Osteoblast (primary cell): ENCODE measurements at regions not wholly inside any gene's neighbourhood (a gene's known extent, or its start where the extent isn't known, plus 50 kb on each side); places are given as distances from the start of the nearest gene placed in this dataset.

ENCODE experiments used
- DNase-seq: peaks from one replicate; pipeline ENCODE4 v3.0.0; 2011; ENCODE audit warnings: low spot score, mixed read lengths; ENCODE audit not compliant: insufficient read length; ENCODE audit errors: missing footprints
- H2AFZ ChIP-seq: 2 replicates; pipeline ENCODE4 v1.6.0; 2011; ENCODE audit warnings: mild to moderate bottlenecking, low read length
- H3K27ac ChIP-seq: 2 replicates; pipeline ENCODE4 v1.5.1; 2011; ENCODE audit warnings: mild to moderate bottlenecking, low read depth, low read length, moderate library complexity
- H3K27me3 ChIP-seq: 2 replicates; pipeline ENCODE4 v1.6.0; 2012; ENCODE audit warnings: mild to moderate bottlenecking, control low read depth, inconsistent platforms, low read length, moderate library complexity; ENCODE audit not compliant: insufficient read depth
- H3K36me3 ChIP-seq: 2 replicates; pipeline ENCODE4 v1.5.1; 2011; ENCODE audit warnings: mild to moderate bottlenecking, low read length, control low read depth, moderate library complexity; ENCODE audit not compliant: insufficient read depth
- H3K4me1 ChIP-seq: 2 replicates; pipeline ENCODE4 v1.5.1; 2011; ENCODE audit warnings: mild to moderate bottlenecking, low read length, control low read depth, moderate library complexity; ENCODE audit not compliant: insufficient read depth
- H3K4me2 ChIP-seq: 2 replicates; pipeline ENCODE4 v1.6.0; 2011; ENCODE audit warnings: mild to moderate bottlenecking, low read length; ENCODE audit not compliant: insufficient read depth
- H3K4me3 ChIP-seq: fragments of 200-600 bp; sonication (generic); 3 replicates; pipeline ENCODE4 v1.5.1; 2012; ENCODE audit warnings: mild to moderate bottlenecking, low read length, inconsistent platforms; ENCODE audit not compliant: insufficient read depth
- H3K79me2 ChIP-seq: 2 replicates; pipeline ENCODE4 v1.6.0; 2012; ENCODE audit warnings: mild to moderate bottlenecking, low read length, control low read depth, inconsistent platforms; ENCODE audit not compliant: insufficient read depth
- H3K9me3 ChIP-seq: 2 replicates; pipeline ENCODE4 v1.5.1; 2011; ENCODE audit warnings: low read depth, low read length, control low read depth
- H4K20me1 ChIP-seq: 2 replicates; pipeline ENCODE4 v1.6.0; 2012; ENCODE audit warnings: mild to moderate bottlenecking, low read length, control low read depth; ENCODE audit not compliant: insufficient read depth
- CTCF ChIP-seq: IDR thresholded peaks from 2 replicates; pipeline ENCODE4 v1.5.1; 2011; ENCODE audit warnings: mild to moderate bottlenecking, low read depth, low read length, moderate library complexity; ENCODE audit errors: extremely low read depth

GRCh38 chr15:38002883-38003477 lies 68.5 kb downstream of the TMCO5A start:
- H3K79me2 ChIP-seq, result no peaks in the 10 kb centered on the region
- no peak for DNase-seq
- H3K27me3 ChIP-seq, result no peaks in the 10 kb centered on the region
- H3K4me1 ChIP-seq, result no peaks in the 10 kb centered on the region
- no peak overlapping the region for H2AFZ ChIP-seq
- TF ChIP-seq CTCF, result peak; percentile 80
- H3K4me2 ChIP-seq, result no peak overlapping the region
- H4K20me1 ChIP-seq, result no peaks in the 10 kb centered on the region
- H3K9me3 ChIP-seq, result no peaks in the 10 kb centered on the region
- H3K36me3 ChIP-seq, result no peaks in the 10 kb centered on the region
- H3K27ac ChIP-seq, result no peak overlapping the region
- no peak overlapping the region for H3K4me3 ChIP-seq

GRCh38 chr15:38004218-38004861 lies 69.9 kb downstream of the TMCO5A start:
- Histone ChIP-seq H3K27ac (no peak overlapping the region), H3K4me1 (no peaks in the 10 kb centered on the region), H3K4me2 (no peak overlapping the region), H3K4me3 (no peak overlapping the region), H2AFZ (no peak overlapping the region), H3K36me3 (no peaks in the 10 kb centered on the region), H3K79me2 (no peaks in the 10 kb centered on the region), H3K9me3 (no peaks in the 10 kb centered on the region), H4K20me1 (no peaks in the 10 kb centered on the region), H3K27me3 (no peaks in the 10 kb centered on the region)
- no peak for DNase-seq
- TF ChIP-seq CTCF, result no peak

- H3K4me2 ChIP-seq, result no peak overlapping the region
Observed at GRCh38 chr15:38005953-38006808, 71.7 kb downstream of the TMCO5A start.

More at GRCh38 chr15:38005953-38006808, 71.7 kb downstream of the TMCO5A start:
- Histone ChIP-seq H2AFZ (peak overlapping the region; percentile 32), H3K4me3 (no peak overlapping the region), H3K36me3 (no peaks in the 10 kb centered on the region), H3K4me1 (no peaks in the 10 kb centered on the region), H3K79me2 (no peaks in the 10 kb centered on the region), H4K20me1 (no peaks in the 10 kb centered on the region), H3K9me3 (no peaks in the 10 kb centered on the region), H3K27me3 (no peaks in the 10 kb centered on the region), H3K27ac (no peak overlapping the region)
- TF ChIP-seq CTCF, result no peak
- DNase-seq, result no peak
